ENCODE measurements at regions not wholly inside any gene's neighbourhood (a gene's known extent, or its start where the extent isn't known, plus 50 kb on each side); places are given as distances from the start of the nearest gene placed in this dataset.

- TF ChIP-seq CTCF (IDR thresholded peaks at IDR 0.05): peak; percentile 83
These were observed 116.8 kb upstream of the PRSS1 start for GRCh38 chr7:142632271-142633134.

GRCh38 chr7:142629588-142630260 is 119.5 kb upstream of the PRSS1 start:
- no peak for TF ChIP-seq CTCF (IDR thresholded peaks at IDR 0.05)

- no peak for TF ChIP-seq CTCF (IDR thresholded peaks at IDR 0.05)
These were observed 120.3 kb upstream of the PRSS1 start for GRCh38 chr7:142628945-142629344.

GRCh38 chr7:142626420-142627035 is 122.7 kb upstream of the PRSS1 start:
- TF ChIP-seq CTCF (IDR thresholded peaks at IDR 0.05): peak; percentile 53

- no peak for TF ChIP-seq CTCF (IDR thresholded peaks at IDR 0.05)
These were observed 128.9 kb upstream of the PRSS1 start for GRCh38 chr7:142620402-142620801.

GRCh38 chr7:142618655-142619351 is 130.5 kb upstream of the PRSS1 start:
- no peak for TF ChIP-seq CTCF (IDR thresholded peaks at IDR 0.05)

- TF ChIP-seq CTCF (IDR thresholded peaks at IDR 0.05): no peak
These were observed 132.4 kb upstream of the PRSS1 start for GRCh38 chr7:142616842-142617241.

Measured in LNCAP (cell line).